Middle frontal gyrus (tissue), 1 donor: ENCODE measurements at regions not wholly inside any gene's neighbourhood (a gene's known extent, or its start where the extent isn't known, plus 50 kb on each side); places are given as distances from the start of the nearest gene placed in this dataset.
"Not testable (repeated sequence)": the region's sequence is repeated elsewhere in the genome, so short reads cannot be mapped to it uniquely, and the experiment has no call there.

Experiments
- DNase-seq: peaks from one replicate; pipeline ENCODE4 v3.0.0-alpha.2; 2015; ENCODE audit warnings: low spot score; ENCODE audit errors: extremely low spot score

DNA sequence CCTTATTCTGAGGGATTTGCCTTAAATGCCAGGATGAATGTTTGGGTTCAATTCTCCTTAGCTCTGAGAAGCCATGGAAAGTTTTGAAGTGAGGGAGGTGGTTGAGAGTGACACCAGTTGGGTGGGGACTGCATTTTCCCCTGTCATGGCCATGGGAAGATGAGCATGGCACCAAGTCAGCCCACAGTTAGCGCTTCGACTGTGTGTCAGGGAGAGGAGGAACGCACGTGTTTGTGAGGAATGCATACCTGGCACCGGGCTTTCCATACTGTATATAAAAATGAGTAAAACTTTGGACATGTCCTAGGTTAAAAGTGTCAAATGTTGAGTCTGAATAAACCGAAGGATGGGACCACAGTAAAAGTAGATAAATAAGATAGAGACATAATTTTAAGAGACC, 187.5 kb upstream of the KL start:
- DNase-seq, result no peak

DNA sequence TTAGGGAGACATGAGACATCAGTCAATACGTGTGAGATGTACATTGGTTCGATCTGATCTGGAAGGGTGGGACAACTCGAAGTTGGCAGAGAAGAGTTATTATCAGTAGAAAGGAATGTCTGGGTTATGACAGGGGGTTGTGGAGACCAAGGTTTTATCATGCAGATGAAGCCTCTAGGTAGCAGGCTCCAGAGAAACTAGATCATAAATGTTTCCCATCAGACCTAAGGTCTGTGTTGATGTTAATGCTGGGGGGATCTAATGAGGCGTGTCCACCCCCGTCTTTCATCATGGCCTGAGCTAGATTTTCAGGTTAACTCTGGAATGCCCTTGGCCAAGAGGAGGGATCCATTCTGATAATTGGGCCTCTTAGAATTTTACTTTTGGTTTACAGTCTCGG, 187.0 kb upstream of the KL start:
- no peak for DNase-seq

DNA sequence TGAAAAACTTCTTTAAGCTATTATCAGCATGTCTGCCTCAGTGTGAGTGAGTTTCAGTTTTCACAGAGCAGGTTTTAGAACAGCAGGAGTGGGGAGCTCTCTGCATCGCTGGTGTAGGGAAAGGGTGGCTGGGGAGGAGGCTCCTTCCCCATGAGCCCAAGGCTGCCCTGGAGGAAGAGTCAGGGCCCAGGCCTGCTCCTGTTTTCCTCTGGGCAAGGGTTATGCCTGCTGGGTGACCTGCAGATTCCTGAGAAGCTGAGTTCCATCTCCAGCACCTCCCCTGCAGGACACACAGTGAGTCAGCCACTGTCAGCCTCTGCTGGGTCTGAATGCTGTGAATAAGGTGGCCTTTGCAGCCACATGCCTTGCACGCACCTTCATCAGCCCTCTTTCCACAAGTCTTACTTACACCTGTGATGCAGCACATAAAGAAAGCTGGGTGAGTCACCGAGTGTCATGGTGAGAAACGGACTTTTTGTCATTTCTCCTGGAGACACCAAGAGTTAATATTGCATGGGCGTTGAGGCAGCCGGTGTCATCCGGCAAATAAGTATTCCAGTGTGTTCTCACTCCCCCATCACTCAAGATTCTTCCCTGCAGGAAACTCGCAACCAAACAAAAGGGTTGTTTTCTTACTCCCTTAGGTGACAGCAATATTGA, 186.4 kb upstream of the KL start:
- no peak for DNase-seq

DNA sequence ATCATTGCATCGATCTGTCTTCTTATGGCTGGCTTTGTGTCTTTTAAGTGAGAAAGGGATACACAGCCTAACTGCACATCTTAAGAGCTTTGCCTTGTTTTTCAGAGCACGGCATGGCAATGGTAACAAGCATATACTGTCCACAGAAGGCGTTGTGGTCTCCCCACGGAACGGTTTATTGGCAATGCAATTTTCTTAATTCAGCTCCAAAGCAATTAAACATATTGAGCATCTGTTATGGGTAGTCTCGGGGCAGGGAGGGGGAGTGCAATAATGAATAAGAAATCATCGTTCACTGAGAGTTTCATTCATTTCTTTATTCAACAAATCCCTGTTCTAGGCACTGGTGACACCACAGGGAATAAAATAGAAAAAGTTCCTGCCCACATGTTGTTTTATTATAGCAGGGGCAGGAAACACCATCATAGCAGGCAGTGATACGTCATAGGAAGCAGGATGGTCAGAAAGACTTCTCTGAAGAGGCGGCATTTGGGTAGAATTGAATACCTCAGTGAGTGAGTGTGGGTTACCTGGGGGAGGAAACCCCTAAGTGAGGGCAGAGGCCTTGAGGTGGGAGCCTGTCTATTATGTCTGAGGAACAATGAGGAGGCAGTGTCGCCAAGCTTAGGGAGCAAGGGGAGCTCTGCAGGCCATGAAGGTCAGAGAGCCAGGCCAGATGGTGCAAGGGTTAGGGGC, 185.7 kb upstream of the KL start:
- DNase-seq, result no peak

DNA sequence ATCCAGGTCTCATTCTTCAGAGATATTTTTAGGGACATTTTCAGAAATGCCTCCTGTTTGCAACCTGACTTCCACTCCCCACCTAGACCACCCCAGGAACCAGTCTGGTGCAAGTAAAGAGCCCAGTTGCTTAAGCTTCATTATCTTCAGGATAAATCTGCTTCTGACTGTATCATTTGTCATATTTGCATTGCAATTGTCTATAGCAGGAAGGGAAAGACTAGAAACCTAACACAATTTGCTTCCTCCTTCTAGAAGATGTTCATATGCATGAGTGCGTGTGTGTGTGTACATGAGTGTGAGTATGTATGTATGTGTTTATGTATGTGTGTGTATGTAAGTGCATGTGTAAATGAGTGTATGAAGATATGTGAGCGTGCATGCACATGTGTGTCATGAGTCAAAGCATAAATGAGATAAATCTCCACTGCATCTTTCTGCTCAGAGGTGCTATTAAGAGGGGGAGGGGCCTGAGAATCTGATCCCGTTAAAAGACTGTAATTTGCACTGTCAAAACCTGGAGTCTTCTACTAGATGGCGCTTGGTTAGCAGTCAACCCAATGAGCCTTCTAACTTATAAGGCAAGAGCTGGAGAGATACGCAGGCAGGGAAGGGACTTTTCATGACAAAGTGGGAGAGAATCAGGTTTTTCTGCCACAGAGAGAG, 178.8 kb upstream of the KL start:
- no peak for DNase-seq

DNA sequence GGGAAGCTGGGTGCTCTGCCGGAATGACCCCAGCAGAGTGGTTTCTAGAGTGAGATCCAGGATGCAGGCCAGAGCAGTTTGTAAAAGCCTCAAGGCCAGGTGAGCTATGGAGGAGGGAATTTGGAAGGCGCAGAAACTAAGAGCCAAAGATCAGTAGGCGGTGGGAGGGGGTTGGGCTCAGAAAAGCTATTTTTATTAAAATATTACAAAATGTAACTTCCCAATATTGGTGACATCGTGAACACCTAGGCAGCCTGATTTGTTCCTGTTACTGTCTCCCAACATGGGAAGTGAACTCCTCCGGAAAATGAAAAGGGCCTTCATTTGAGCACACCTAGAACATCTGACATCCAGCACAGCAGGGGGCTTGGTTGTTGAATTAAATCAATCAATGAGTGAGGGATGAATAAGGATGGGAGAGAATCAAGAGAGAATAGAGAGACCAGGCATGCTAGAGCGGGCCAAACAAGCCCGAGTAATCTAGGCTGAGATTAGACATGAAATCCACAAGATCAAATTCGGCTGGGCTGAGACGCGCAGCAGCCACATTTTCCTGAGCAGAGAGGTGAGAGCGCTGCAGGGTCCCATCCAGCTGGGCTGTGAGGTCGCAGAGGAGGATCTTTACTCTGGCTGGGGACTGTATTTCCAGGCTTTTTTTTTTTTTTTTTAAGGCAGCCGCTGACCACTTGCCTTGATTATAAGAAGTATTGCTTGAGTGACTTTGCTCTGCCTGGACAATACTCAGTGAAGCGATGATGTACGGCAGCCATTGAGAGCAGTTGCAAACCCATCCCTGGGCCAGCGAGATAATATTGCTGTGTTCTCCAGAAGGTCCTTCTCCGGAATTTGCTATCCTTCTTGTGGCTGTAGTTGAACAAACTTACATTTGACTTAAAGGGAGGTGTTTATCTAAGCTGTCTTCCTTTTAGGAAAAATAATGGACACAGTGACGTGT, 178.0 kb upstream of the KL start:
- no peak for DNase-seq

DNA sequence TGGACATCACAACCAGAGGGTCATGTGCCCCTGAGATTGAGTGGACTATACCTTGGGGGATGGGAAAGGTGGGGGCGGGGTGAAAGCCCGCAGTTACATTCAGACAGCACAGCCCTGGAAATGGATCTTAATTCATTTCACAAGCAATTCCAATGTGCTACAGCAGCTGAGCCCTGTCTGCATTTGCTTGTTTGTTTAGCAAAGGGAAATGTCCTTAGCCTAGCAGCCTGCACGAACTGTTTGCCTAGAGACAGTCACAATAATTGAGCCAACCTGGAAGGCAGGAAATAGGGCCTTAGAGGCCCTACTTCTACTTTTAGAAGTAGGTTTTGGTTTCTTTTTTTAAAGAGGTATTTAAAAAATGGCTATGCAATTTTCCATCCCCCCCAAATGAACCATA, 177.3 kb upstream of the KL start:
- DNase-seq, result no peak

DNA sequence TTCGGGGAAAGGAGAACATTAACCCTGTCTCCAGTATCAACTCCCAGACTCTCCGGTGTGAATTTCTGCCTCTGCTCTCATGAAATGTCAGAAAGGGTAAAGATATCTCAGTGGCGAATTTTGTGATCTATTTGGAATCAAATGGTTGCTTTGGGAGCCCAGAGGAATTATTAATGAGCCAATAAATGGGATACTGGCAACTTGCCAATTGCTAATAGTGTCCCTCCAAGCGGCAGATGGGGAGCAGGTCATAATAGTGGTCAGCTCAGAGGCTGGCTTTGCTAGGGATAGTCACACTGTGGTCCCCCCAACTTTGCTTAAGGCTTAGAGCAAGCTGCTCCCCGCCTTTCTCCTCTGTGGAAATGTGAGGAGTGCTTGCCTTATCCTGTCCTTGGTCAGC, 176.1 kb upstream of the KL start:
- DNase-seq, result no peak

DNA sequence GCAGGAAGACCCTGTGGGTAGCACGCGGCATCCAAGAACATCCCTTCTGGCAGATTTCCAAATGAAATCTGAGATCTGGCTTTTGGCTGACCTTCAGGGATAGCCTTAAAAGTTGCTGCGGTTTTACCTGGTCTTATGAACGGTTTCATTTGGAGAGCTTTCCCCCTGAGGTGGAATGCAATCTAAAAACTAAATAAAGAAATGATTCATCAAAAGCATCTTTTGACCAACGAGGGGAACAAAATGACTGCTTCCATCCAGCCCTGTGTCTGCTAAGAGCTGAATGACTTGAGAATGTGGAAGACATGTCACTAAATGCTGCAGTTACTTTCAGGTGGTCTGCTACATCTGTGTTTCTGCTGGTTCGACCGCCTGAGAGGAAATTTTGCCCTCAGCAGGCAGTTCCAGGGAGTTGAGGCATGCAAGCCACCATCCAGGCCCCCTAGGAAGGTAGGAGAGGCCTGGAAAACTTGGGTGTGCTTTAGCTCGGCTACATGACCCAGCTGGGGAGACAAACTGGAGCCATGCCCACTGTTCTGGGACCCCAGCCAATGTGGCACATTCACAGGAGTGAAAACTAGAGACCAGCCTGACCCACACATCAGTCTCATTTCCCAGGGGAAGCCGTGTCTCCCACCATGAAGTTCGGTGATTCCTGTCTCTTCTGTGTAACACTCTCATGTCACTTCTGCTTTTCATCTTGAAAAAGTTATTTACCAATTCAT, 175.1 kb upstream of the KL start:
- DNase-seq, result no peak

DNA sequence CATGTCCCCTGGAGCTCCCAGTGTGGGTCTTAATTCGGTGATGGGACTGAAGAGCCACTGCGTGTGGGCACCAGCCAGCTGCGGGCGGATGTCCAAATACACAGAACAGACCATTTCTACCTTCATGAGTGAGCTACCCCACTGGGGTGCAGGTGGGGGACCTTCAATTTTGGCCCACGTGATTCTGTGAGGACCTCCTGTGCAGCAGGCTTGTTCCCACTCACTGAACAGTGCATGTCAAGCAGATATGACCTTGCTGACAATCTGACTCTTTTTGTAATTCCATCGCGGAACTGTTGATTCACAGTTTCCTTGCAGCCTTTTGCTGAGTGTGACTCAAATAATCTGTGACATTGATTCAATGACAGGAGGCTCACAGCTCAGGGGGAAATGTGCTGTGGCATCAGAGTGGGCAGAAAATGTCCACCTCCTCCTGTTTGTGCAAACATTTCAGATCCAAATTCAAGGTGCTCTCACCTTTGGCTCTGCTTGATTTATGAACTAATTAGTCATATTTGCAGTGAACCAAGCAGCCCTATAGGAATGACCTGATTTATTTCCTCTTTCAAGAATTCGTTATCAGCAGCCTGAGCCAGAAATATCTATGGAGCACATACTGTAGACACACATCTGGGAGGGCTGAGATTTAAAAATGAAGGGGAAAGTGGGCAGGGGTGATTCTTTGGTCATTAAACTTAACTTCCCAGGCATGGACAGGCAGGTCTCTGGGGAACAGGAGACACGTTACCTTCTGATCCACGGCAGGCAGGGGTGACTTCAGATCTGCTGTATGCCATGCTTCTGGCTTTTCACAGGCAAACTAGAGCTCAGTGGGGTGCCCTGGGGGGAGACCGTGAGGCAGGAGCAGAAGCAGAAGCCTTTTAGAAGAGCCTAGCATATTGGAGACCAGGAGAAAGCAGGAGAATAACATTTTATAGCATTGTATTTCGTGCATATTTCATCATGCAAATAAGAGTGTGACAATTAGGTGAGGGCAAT, 170.0 kb upstream of the KL start:
- no peak for DNase-seq

DNA sequence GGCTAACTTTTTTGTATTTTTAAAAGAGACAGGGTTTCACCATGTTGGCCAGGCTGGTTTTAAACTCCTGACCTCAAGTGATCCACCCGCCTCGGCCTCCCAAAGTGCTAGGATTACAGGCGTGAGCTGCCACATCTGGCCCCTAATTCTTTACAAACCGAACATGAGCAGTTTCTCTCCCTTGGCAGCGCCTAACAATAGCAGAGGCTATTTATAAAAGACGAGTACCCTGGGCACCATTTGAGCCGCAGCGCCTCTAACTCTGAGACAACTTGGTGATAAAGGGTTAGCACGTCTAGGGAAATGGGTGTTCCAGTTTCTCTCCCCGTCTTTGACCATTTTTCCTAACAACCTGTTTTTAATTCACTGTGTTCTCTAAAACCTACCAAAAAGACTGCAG, 168.2 kb upstream of the KL start:
- not testable (repeated sequence) for DNase-seq

DNA sequence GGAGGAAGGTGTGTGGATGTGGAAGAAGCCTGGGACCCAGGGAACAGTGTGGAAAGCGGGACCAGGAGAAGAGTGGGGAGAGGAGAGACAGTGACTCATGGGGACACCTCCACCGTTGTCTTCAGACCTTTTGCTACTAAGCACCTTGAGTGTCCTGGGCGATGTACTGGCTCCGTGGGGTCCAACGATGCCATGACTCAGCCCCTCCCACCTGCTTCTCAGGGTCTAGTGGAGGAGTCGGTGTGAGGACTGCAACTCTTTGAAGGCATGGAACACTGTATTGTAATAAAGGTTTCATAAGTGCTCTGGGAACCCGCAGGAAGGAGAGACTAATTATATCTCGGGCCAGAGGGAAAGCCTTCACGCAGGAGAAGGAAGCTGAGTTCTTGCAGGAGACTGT, 166.9 kb upstream of the KL start:
- no peak for DNase-seq

DNA sequence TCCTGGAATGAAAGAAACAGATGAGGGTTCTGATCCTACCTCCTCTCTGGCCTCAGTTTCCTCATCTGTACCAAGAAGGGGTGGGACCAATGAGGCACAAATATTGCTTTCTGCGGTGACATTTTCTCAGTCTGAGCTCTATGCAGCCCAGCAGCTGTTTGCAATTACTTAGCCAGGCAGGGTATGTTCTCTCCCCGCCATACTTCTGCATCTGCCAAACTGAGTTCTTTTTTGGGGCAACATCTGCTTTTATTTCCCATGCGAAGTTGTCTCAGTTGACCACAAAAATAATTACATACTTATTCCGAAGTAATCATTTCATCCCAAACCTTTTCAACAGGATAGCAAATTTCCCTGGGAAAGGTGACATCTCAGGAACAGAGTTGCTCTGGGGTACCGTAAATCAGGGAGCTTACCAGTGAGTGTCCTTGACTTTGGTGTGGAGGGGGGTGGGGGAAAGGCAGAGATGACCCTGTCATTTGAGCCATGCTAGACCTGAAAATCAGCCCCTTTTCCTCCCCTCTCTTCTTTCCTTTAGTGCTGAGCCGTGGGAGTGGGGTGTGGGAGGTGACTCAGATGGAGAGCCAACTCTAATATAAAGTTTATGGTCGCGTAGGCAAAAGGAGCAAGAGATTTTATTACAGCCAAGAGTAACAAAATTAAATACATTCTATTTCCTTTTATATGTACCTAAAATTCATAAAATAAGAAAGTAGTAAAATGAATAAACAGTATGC, 165.7 kb upstream of the KL start:
- no peak for DNase-seq

DNA sequence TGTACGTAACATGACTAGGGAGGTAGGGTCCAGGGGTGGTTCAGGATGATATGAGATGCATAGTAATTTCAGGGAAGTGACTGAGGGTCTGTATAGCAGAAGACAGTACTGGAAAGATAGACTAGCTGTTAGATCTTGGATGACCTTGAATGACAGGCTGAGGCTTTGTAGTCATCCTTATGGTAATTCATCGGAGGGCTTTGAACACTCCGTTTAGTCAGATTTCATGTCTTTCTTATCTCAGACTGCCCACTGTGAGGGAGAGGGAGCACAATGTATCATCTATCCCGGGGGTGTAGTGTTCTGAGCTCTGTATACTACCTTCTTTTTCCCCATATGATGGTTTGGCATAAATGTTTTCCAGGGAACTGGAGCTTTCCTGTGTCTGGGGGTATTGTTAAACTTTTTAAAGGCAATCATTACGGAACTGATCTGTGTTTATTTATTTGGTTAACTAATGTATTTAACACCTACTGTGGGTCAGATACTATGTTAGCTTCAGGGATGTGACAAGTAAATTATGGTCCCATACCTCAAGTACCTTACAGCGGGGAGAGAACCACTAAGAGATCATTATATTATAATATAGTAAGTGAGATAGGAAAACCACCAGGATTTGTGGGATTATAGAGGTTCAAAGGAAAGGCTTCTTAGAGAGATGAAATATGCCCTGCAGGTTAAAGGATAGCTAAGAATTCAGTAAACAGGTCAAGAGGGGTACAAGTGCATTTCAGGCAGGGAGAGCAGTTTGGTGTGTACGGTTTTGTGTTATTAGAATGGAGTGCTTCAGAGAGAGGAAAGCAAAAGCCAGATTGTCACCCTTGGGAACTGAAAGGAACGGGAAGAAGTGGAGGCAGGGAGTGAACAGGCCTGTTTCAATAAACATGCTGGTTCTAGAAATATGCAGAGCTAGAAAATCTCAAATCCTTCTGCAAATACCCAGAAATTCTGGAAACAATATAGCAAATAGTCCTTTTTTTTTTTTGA, 164.8 kb upstream of the KL start:
- no peak for DNase-seq

DNA sequence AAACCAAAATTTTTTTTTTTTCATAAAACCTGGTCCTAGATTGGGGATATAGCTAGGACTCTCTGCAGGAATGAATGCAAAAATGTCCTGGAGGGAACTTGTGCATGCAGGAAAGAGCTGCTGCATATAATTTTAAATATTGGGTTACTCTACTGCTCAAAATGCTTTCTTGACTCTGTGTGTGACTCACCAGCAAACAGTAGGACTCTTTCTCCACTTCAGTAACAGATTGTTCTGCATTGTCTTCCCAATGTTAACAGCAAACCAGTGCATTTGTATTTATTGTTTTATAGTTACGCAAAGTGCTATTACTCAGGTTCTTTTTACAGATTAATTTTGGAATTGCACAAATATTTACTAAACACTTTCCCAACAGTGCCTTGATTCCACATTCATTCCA, 163.7 kb upstream of the KL start:
- no peak for DNase-seq

DNA sequence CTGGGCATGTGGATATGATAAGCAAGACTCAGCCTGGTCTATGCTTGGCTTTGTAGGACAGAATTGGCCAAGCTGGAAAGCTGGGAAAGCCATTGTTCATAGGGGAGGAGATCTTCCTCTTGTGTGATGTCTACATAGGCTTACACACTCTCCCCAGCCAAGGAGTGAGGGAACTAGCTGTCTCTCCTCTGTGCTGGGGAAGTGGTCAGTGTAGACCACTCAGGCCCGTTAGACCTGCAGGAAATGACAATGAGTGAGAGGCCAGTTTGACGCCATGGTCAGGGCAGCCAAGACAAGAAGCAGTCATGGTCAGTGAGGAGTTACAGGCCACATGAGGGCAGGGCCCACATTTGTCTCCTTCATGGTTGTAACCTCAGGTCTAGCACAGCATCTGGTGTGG, 159.1 kb upstream of the KL start:
- no peak for DNase-seq

DNA sequence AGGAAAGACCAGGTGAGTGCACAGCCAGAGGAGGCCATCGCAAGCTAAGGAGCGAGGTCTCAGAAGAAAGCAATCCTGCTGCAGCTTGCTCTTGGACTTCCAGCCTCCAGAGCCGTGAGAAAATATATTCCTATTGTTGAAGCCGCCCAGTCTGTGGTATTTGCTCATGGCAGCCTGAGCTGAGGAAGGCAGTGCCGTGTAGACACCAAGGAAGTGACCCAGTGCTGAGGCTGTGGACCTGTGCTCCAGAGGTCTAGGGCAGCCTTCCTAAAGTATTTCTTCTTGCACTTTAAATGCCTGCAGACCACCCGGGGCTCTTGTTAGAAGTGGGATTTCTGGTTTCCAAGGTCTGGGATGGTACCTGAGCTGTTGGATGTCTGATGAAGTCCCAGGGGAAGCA, 158.5 kb upstream of the KL start:
- DNase-seq, result no peak

DNA sequence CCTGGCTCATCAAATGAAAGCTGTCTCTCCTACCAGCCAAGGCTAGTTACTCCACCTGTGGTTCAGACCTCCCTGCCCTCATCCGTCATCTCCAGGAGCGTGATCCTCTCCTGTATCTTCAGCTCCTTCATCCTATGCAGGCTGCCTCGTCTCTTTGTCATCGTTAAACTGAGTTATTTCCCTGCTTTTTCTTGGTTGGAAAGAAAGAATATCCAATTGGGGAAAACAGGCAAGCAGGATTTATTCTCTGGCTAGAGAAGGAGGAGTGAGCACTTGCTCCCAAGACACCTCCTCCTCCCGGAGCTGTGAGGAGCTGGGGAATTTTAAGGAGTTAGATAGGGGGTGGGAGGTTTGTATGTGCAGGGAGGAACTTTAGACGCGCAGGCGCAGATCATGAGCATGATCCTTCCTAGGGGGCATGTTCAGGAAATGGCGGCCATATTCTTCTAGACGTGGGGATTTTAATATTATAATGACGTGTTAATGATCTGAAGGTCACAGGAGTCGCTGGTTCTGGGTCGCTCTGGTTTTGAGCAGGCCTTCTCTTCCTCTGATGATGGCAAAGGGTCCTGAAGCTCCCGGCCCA, 156.4 kb upstream of the KL start:
- DNase-seq, result no peak
